Spleen (tissue), 11 donors: ENCODE measurements at regions not wholly inside any gene's neighbourhood (a gene's known extent, or its start where the extent isn't known, plus 50 kb on each side); places are given as distances from the start of the nearest gene placed in this dataset.

Experiments used
- DNase-seq: peaks from one replicate; pipeline ENCODE4 v3.0.0-alpha.2; 2020
- H3K27ac ChIP-seq, 8 donors: fragments of 200-600 bp; sonication (generic) in 7 of 8; 1 replicate in 4 of 8; 2 replicates in 4 of 8; pipeline versions ENCODE4 v1.5.0 to v1.8.0; 2016 to 2021; ENCODE audit warnings: inconsistent platforms in 4 of 8, mild to moderate bottlenecking in 4 of 8, moderate library complexity in 1 of 8
- H3K27me3 ChIP-seq, 7 donors: fragments of 200-600 bp; sonication (generic) in 6 of 7; replicated peaks in 1 of 7; 1 replicate in 4 of 7; 2 replicates in 3 of 7; pipeline versions ENCODE4 v1.5.0 to v1.8.0; 2016 to 2021; ENCODE audit warnings: inconsistent platforms in 3 of 7, mild to moderate bottlenecking in 1 of 7
- H3K36me3 ChIP-seq, 6 donors: fragments of 200-600 bp; sonication (generic) in 5 of 6; 1 replicate in 4 of 6; 2 replicates in 2 of 6; pipeline versions ENCODE4 v1.5.0 to v1.8.0; 2016 to 2021; ENCODE audit warnings: inconsistent platforms in 2 of 6
- H3K4me1 ChIP-seq, 6 donors: fragments of 200-600 bp; sonication (generic) in 5 of 6; 1 replicate in 3 of 6; 2 replicates in 3 of 6; pipeline versions ENCODE4 v1.5.0 to v1.8.0; 2016 to 2021; ENCODE audit warnings: inconsistent platforms in 3 of 6
- H3K4me3 ChIP-seq, 8 donors: fragments of 200-600 bp; sonication (generic) in 7 of 8; 1 replicate in 4 of 8; 2 replicates in 4 of 8; pipeline versions ENCODE4 v1.5.0 to v1.8.0; 2016 to 2021; ENCODE audit warnings: inconsistent platforms in 4 of 8, mild to moderate bottlenecking in 4 of 8, moderate library complexity in 2 of 8
- H3K9me3 ChIP-seq, 8 donors: fragments of 200-600 bp; sonication (generic) in 7 of 8; 1 replicate in 4 of 8; 2 replicates in 4 of 8; pipeline versions ENCODE4 v1.5.0 to v1.8.0; 2016 to 2021; ENCODE audit warnings: inconsistent platforms in 4 of 8
- POLR2A ChIP-seq, 3 donors: fragments of 450-650 bp; IDR thresholded peaks; one replicate each; pipeline ENCODE4 v1.5.1; 2017; ENCODE audit warnings: antibody characterized with exemption in 3 of 3, mild to moderate bottlenecking in 1 of 3
- POLR2AphosphoS5 ChIP-seq, 3 donors: sonication (generic); formaldehyde crosslinking; IDR thresholded peaks; one replicate each; pipeline ENCODE4 v1.5.1; 2017; ENCODE audit warnings: antibody characterized with exemption in 3 of 3
- WGBS, 5 donors: extraction: QIAGEN DNeasy Blood & Tissue Kit in 3 of 5; methylation state at CpG; one replicate each; pipeline versions ENCODE4 v1.1.5 to v1.1.7; 2013 to 2018; 5-methylcytosine and 5-hydroxymethylcytosine counted together
- intact Hi-C: fragments of 100-400 bp; cut with DNase I; formaldehyde crosslinking; loops from one replicate; pipeline ENCODE4 v1.15.0; 2023; ENCODE audit warnings: low total_unique reads
- TF ChIP-seq, protein P1 (sequence below), 11 experiments: fragments of 200-600 bp in 7 of 11; fragments of 450-650 bp in 4 of 11; sonication (generic) in 4 of 11; IDR thresholded peaks in 8 of 11; conservative IDR thresholded peaks in 3 of 11; 1 replicate in 7 of 11; 2 replicates in 4 of 11; pipeline versions ENCODE4 v1.4.0 to v1.8.0; 2016 to 2021; ENCODE audit warnings: antibody characterized with exemption in 11 of 11, inconsistent platforms in 4 of 11, mild to moderate bottlenecking in 1 of 11
- donor health status: healthy with polysubstance abuse.
- donor health status: DM: no; HTN: no; CAD: no; lungs with moderate emphysema.
- donor health status: DM: no; HTN: no; CAD: no.
- donor health status: Bipolar disorder and iron deficiency.
- donor health status: healthy.
- donor health status: DM: no; HTN: no; CAD: no.
- donor health status: DM: yes; HTN: yes; CAD: no.

GRCh38 chr12:105742567-105742874, 396.2 kb downstream of the NUAK1 start:
- TF ChIP-seq POLR2A (IDR thresholded peaks at IDR 0.05) (no peak), POLR2AphosphoS5 (IDR thresholded peaks at IDR 0.05) (no peak)
- TF ChIP-seq, protein P1, sequence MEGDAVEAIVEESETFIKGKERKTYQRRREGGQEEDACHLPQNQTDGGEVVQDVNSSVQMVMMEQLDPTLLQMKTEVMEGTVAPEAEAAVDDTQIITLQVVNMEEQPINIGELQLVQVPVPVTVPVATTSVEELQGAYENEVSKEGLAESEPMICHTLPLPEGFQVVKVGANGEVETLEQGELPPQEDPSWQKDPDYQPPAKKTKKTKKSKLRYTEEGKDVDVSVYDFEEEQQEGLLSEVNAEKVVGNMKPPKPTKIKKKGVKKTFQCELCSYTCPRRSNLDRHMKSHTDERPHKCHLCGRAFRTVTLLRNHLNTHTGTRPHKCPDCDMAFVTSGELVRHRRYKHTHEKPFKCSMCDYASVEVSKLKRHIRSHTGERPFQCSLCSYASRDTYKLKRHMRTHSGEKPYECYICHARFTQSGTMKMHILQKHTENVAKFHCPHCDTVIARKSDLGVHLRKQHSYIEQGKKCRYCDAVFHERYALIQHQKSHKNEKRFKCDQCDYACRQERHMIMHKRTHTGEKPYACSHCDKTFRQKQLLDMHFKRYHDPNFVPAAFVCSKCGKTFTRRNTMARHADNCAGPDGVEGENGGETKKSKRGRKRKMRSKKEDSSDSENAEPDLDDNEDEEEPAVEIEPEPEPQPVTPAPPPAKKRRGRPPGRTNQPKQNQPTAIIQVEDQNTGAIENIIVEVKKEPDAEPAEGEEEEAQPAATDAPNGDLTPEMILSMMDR (IDR thresholded peaks at IDR 0.05 in 8 of 11, conservative IDR thresholded peaks at IDR 0.05 in 3 of 11): no peak
- peaks cover 0 to 31% (median 0%) of the 10 kb centered on the region in 7 donors for H3K27me3 ChIP-seq
- intact Hi-C loops: no loop called here
- no peaks in the 10 kb centered on the region for H3K9me3 ChIP-seq
- peaks cover 0 to 10% (median 0%) of the 10 kb centered on the region in 6 donors for H3K4me1 ChIP-seq
- H3K4me3 ChIP-seq: no peak overlapping the region
- no peak for DNase-seq
- H3K27ac ChIP-seq: no peak overlapping the region
- H3K36me3 ChIP-seq: no peaks in the 10 kb centered on the region
- 88 to 94% (median 90%) methylated on average over 3 of the region's 3 CpGs for WGBS, 5 donors

DNA sequence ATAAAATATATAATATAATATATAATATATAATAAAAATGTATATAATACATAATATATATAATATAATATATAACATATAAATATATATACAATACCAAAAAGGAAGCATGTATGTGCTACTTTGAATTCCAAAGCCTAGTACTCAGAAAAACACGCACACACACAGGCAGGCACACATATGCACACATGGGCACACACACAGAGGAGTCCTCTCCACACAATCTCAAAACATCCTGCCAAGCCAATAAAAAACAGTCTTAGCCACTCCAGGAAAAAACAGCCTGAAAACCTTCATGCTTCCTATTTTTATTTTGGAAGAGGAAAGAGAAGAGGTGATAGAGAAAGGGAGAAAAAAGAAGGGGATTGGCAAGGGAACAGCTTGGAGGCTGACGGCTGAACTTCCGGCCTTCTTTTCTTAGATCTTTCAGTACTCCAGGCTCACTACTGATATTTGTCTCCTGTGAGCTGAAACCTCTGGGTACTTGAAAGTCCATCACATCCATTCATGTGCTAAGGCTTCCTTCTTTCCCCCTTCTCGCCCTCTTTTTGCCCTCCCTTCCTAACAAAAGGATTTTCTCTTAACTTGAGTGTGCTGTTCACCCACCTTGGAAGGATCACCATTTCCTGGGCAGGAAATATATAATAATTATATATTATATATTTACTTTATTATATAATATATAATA, 394.2 kb downstream of the NUAK1 start:
- H3K4me3 ChIP-seq: no peak overlapping the region
- WGBS, 5 donors: 86 to 95% (median 91%) methylated on average over 2 to 4 of the region's 4 CpGs
- no peak overlapping the region for H3K27ac ChIP-seq
- no peaks in the 10 kb centered on the region for H3K36me3 ChIP-seq
- H3K4me1 ChIP-seq: peaks cover 0 to 10% (median 0%) of the 10 kb centered on the region in 6 donors
- intact Hi-C loops: no loop called here
- no peaks in the 10 kb centered on the region for H3K9me3 ChIP-seq
- peaks cover 0 to 31% (median 0%) of the 10 kb centered on the region in 7 donors for H3K27me3 ChIP-seq
- no peak for DNase-seq
- no peak for TF ChIP-seq POLR2A (IDR thresholded peaks at IDR 0.05)
- no peak for TF ChIP-seq POLR2AphosphoS5 (IDR thresholded peaks at IDR 0.05)

DNA sequence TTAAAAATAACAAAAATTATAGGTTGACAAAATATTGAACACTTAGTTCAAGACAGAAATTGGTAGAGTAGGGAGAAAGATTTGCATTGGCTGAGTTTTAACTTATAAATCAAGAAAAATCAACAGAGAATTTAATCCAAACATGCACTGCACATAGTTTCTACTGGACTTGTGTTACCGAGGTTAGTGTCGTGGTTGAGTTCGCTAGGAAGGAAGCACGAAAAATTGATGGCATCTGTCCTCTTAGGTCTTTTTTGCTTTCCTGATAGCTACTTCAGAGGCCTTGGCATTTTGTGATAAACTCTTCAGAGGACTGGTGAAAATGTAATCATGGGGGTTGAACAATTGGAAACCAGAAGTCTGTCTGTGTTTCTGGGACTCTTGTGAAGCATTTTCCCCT, 392.9 kb downstream of the NUAK1 start:
- H3K27ac ChIP-seq: no peak overlapping the region
- no peak for DNase-seq
- no peaks in the 10 kb centered on the region for H3K36me3 ChIP-seq
- peaks cover 0 to 6% (median 0%) of the 10 kb centered on the region in 6 donors for H3K4me1 ChIP-seq
- no peaks in the 10 kb centered on the region for H3K9me3 ChIP-seq
- no peak overlapping the region for H3K4me3 ChIP-seq
- intact Hi-C loops: no loop called here
- peaks cover 0 to 25% (median 0%) of the 10 kb centered on the region in 7 donors for H3K27me3 ChIP-seq
- WGBS, 5 donors: 52 to 64% (median 55%) methylated on average over 4 of the region's 4 CpGs
- no peak for TF ChIP-seq POLR2A (IDR thresholded peaks at IDR 0.05)
- no peak for TF ChIP-seq POLR2AphosphoS5 (IDR thresholded peaks at IDR 0.05)
- TF ChIP-seq, protein P1 (IDR thresholded peaks at IDR 0.05 in 8 of 11, conservative IDR thresholded peaks at IDR 0.05 in 3 of 11): no peak

- no peak overlapping the region for H3K4me3 ChIP-seq
- no peaks in the 10 kb centered on the region for H3K9me3 ChIP-seq
- WGBS, 5 donors: 67 to 80% (median 77%) methylated on average over 9 of the region's 9 CpGs
- H3K27ac ChIP-seq: no peak overlapping the region
- no peaks in the 10 kb centered on the region for H3K4me1 ChIP-seq
- intact Hi-C loops: no loop called here
- H3K27me3 ChIP-seq: peaks cover 0 to 5% (median 0%) of the 10 kb centered on the region in 7 donors
- no peak for DNase-seq
- no peak for TF ChIP-seq POLR2AphosphoS5 (IDR thresholded peaks at IDR 0.05)
- TF ChIP-seq, protein P1 (IDR thresholded peaks at IDR 0.05 in 8 of 11, conservative IDR thresholded peaks at IDR 0.05 in 3 of 11): no peak
- TF ChIP-seq POLR2A (IDR thresholded peaks at IDR 0.05): no peak
- H3K36me3 ChIP-seq: no peaks in the 10 kb centered on the region
Observed at GRCh38 chr12:105748806-105749600, 389.8 kb downstream of the NUAK1 start.
